ENCODE measurements at regions not wholly inside any gene's neighbourhood (a gene's known extent, or its start where the extent isn't known, plus 50 kb on each side); places are given as distances from the start of the nearest gene placed in this dataset.

GRCh38 chr11:103673773-103674172, 362.7 kb upstream of the DDI1 start:
- peak; percentile 51 for DNase-seq
- Mint-ChIP-seq H3K27ac (peak overlapping the region; percentile 37), H3K27me3 (ENCODE audit: insufficient read depth) (peaks cover 2% of the 10 kb centered on the region; the same call in 1 of the 2 replicates), H3K4me3 (no peak overlapping the region), H3K36me3 (ENCODE audit: low read depth) (no peaks in the 10 kb centered on the region), H3K4me1 (ENCODE audit: low read depth) (peaks cover 27% of the 10 kb centered on the region), H3K9me3 (no peaks in the 10 kb centered on the region)
- no peak for TF ChIP-seq CTCF (IDR thresholded peaks at IDR 0.05)

GRCh38 chr11:103676413-103676812, 360.0 kb upstream of the DDI1 start:
- Mint-ChIP-seq H3K9me3 (no peaks in the 10 kb centered on the region), H3K4me1 (ENCODE audit: low read depth) (peaks cover 37% of the 10 kb centered on the region), H3K4me3 (no peak overlapping the region), H3K27ac (no peak overlapping the region), H3K27me3 (ENCODE audit: insufficient read depth) (no peaks in the 10 kb centered on the region), H3K36me3 (ENCODE audit: low read depth) (no peaks in the 10 kb centered on the region)
- peak; percentile 3 for DNase-seq
- TF ChIP-seq CTCF (IDR thresholded peaks at IDR 0.05) = no peak

- H3K4me3 Mint-ChIP-seq = no peak overlapping the region
Observed at GRCh38 chr11:103680826-103681225, 355.6 kb upstream of the DDI1 start.

DNA sequence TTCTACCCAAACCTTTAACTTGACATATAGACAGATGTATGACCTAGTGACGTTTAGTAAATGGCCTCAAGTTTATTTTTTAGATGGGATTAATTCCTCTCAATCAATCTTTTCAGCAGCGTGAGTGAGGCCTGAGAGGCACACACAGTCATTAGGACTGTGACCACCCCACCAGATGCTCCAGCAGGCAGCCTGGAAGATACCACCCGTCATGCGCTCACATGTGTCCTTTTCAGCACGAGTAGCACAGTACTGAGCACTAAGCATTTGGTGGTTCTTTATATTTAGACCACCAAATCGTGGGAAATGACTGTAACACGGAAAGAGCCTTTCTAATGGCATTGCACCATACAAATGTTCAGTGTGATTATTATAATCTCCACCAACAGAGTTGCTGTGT, 354.6 kb upstream of the DDI1 start:
- no peak overlapping the region for H3K27ac Mint-ChIP-seq
- DNase-seq = no peak
- no peak overlapping the region for H3K4me3 Mint-ChIP-seq
- no peaks in the 10 kb centered on the region for H3K27me3 Mint-ChIP-seq (ENCODE audit: insufficient read depth)
- H3K4me1 Mint-ChIP-seq (ENCODE audit: low read depth) = peaks cover 37% of the 10 kb centered on the region
- no peak for TF ChIP-seq CTCF (IDR thresholded peaks at IDR 0.05)
- H3K9me3 Mint-ChIP-seq = no peaks in the 10 kb centered on the region
- peaks cover 7% of the 10 kb centered on the region for H3K36me3 Mint-ChIP-seq (ENCODE audit: low read depth)

More at GRCh38 chr11:103680826-103681225, 355.6 kb upstream of the DDI1 start:
- no peak for DNase-seq
- H3K36me3 Mint-ChIP-seq (ENCODE audit: low read depth) = no peaks in the 10 kb centered on the region
- peaks cover 47% of the 10 kb centered on the region for H3K4me1 Mint-ChIP-seq (ENCODE audit: low read depth)
- no peaks in the 10 kb centered on the region for H3K9me3 Mint-ChIP-seq
- H3K27ac Mint-ChIP-seq = no peak overlapping the region
- no peak for TF ChIP-seq CTCF (IDR thresholded peaks at IDR 0.05)
- no peaks in the 10 kb centered on the region for H3K27me3 Mint-ChIP-seq (ENCODE audit: insufficient read depth)

DNA sequence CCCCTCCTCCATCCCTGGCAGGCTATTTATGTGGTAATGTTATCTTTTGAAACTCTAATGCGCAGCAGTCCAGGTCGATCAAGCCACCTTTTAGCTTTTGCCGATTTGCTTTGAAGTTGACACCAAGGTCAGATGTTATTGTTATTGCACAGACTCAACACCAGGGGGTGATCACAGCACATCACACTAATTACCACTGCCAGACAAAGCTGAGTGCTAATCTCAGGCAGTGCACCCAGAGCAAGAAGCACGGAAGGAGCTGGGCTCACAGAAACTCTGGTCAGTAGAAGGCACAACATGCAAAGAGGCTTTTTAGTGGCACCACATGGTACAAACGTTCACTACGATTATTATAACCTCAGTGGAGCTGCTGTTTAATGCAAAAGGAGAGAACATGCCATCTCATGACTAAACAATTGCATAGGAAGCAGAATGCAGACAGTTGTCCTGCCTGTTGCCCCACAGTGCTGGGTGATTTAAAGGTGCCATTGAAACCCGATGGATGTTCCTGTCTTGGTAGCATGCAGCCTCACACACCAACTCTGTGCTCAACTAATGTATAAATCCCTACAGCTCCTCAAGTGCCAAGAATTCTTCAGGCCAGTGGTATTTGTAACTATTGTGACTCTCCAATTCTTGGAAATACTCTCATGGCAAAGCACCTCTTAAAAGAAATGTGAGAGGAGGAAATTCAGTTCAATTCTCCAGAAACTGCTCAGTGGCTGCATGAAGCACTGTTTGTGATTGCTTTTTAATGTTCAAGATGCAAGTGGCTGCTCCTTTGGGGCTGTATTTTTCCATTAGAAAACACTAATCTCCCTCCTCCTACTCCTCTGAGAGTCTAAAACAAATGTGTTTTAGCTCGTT, 353.9 kb upstream of the DDI1 start:
- TF ChIP-seq CTCF (IDR thresholded peaks at IDR 0.05) = peak; percentile 93
- DNase-seq = peak; percentile 63
- H3K4me3 Mint-ChIP-seq = no peak overlapping the region
- peaks cover 35% of the 10 kb centered on the region for H3K4me1 Mint-ChIP-seq (ENCODE audit: low read depth)
- H3K9me3 Mint-ChIP-seq = no peaks in the 10 kb centered on the region
- peaks cover 7% of the 10 kb centered on the region for H3K36me3 Mint-ChIP-seq (ENCODE audit: low read depth)
- H3K27ac Mint-ChIP-seq = 0 out of 2 replicates have a peak overlapping the region, but pooled peaks have one; percentile 12
- H3K27me3 Mint-ChIP-seq (ENCODE audit: insufficient read depth) = no peaks in the 10 kb centered on the region

Data from HFFc6 (cell line).